Adrenal gland (tissue), 9 donors: ENCODE measurements at regions not wholly inside any gene's neighbourhood (a gene's known extent, or its start where the extent isn't known, plus 50 kb on each side); places are given as distances from the start of the nearest gene placed in this dataset.
A peak's percentile ranks its signal among the peaks of the same experiment; 100 is the strongest.

ENCODE experiments used
- DNase-seq, 7 donors: peaks; one replicate each; pipeline ENCODE4 v3.0.0-alpha.2; 2019 to 2020
- H3K27ac ChIP-seq, 5 donors: fragments of 200-600 bp; sonication (generic) in 4 of 5; 1 replicate in 3 of 5; 2 replicates in 2 of 5; pipeline versions ENCODE4 v1.5.1 to v1.8.0; 2016 to 2020; ENCODE audit warnings: mild to moderate bottlenecking in 1 of 5
- H3K27me3 ChIP-seq: fragments of 200-600 bp; 2 replicates; pipeline ENCODE4 v1.8.0; 2021
- H3K36me3 ChIP-seq, 2 donors: fragments of 200-600 bp; replicated peaks in 1 of 2; 1 replicate in 1 of 2; 2 replicates in 1 of 2; pipeline versions ENCODE4 v1.5.1 to v1.8.0; 2018 to 2022
- H3K4me1 ChIP-seq, 2 donors: fragments of 200-600 bp; replicated peaks in 1 of 2; 1 replicate in 1 of 2; 2 replicates in 1 of 2; pipeline versions ENCODE4 v1.5.1 to v1.8.0; 2018 to 2021
- H3K4me3 ChIP-seq, 4 donors: fragments of 200-600 bp; sonication (generic) in 3 of 4; one replicate each; pipeline ENCODE4 v1.5.1; 2016 to 2018
- H3K9me3 ChIP-seq, 3 donors: fragments of 200-600 bp; sonication (generic) in 1 of 3; replicated peaks in 1 of 3; 1 replicate in 2 of 3; 2 replicates in 1 of 3; pipeline versions ENCODE4 v1.5.1 to v1.8.0; 2016 to 2021
- POLR2A ChIP-seq, 2 donors: fragments of 450-650 bp; IDR thresholded peaks; one replicate each; pipeline ENCODE4 v1.6.1; 2017; ENCODE audit warnings: antibody characterized with exemption in 2 of 2, mild to moderate bottlenecking in 2 of 2, moderate library complexity in 1 of 2
- WGBS, 4 donors: extraction: QIAGEN DNeasy Blood & Tissue Kit in 2 of 4; methylation state at CpG; one replicate each; pipeline versions ENCODE4 v1.1.5 to v1.1.7; 2013 to 2017; 5-methylcytosine and 5-hydroxymethylcytosine counted together
- intact Hi-C, 2 donors: fragments of 100-400 bp; cut with DNase I; formaldehyde crosslinking; loops; one replicate each; pipeline versions ENCODE4 v1.14.1 to v1.15.0; 2022 to 2023
- TF ChIP-seq, protein P1 (sequence below), 6 experiments: fragments of 450-650 bp in 4 of 6; fragments of 200-600 bp in 2 of 6; sonication (generic) in 1 of 6; IDR thresholded peaks; 1 replicate in 5 of 6; 2 replicates in 1 of 6; pipeline versions ENCODE4 v1.5.1 to v1.8.0; 2016 to 2021; ENCODE audit warnings: antibody characterized with exemption in 6 of 6, mild to moderate bottlenecking in 2 of 6, moderate library complexity in 1 of 6
- donor health status: healthy with polysubstance abuse.
- donor health status: Bipolar disorder and iron deficiency.
- donor health status: DM: yes; HTN: yes; CAD: no.
- donor health status: DM: no; HTN: no; CAD: no.
- donor health status: DM: no; HTN: no; CAD: no.

DNA sequence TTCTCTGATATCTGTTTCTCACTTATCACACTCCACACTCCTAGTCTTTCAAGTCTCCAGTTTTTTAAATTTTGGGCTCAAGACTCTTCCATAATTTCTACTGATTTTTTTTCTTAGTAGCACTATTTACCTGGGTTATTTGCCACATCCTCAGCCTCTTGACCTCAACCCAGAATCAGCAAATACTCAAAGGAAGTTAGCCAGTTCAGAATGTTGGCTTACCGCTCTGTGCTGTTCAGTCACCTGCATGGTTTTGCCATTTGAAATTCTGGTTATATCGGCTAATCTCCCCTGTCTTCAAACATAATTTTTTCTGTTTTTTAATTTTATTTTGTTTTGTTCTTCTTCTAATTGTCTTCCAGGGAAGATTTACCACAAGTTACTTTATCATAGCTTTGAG, 412.6 kb downstream of the PTH2R start:
- Histone ChIP-seq H3K9me3 (no peaks in the 10 kb centered on the region), H3K27ac (no peak overlapping the region), H3K4me1 (no peaks in the 10 kb centered on the region), H3K36me3 (no peaks in the 10 kb centered on the region), H3K4me3 (no peak overlapping the region), H3K27me3 (no peaks in the 10 kb centered on the region)
- WGBS, 4 donors, result 81 to 91% (median 85%) methylated on average over 2 of the region's 2 CpGs
- intact Hi-C loops, result no loop called here
- DNase-seq, result no peak
- TF ChIP-seq POLR2A (IDR thresholded peaks at IDR 0.05), result no peak
- TF ChIP-seq, protein P1, sequence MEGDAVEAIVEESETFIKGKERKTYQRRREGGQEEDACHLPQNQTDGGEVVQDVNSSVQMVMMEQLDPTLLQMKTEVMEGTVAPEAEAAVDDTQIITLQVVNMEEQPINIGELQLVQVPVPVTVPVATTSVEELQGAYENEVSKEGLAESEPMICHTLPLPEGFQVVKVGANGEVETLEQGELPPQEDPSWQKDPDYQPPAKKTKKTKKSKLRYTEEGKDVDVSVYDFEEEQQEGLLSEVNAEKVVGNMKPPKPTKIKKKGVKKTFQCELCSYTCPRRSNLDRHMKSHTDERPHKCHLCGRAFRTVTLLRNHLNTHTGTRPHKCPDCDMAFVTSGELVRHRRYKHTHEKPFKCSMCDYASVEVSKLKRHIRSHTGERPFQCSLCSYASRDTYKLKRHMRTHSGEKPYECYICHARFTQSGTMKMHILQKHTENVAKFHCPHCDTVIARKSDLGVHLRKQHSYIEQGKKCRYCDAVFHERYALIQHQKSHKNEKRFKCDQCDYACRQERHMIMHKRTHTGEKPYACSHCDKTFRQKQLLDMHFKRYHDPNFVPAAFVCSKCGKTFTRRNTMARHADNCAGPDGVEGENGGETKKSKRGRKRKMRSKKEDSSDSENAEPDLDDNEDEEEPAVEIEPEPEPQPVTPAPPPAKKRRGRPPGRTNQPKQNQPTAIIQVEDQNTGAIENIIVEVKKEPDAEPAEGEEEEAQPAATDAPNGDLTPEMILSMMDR (IDR thresholded peaks at IDR 0.05), result no peak

DNA sequence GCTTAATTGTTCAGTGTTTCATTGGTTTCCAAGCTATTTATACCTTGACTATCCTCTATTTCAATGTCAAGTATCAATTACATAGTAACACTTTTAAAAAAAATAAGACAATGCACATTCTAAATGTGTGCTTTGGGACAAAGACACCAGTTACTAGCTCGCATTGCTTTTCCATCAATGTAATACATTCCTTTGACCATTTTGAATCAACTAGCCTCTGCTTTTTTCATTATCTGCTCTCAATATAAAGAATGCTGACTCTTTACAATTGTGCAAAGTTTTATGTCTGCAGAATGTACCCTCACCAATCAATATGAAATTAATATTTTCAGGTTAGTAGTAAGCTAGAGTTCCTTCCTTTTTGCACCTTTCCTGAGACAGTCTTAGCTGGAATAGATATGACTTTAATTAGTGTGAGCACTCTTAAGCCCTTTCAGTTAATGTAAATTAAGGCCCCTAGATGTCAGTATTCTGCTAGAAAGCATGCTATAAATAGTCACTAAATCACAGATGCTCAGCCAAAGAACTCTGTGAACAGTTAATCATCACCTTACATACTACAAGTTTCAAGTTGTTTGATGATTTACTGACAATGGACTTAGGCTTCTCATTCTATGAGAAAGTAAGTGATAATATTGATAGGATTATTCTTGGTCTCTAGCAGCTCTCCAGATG, 413.6 kb downstream of the PTH2R start:
- H3K27me3 ChIP-seq, result no peaks in the 10 kb centered on the region
- H3K4me3 ChIP-seq, result no peak overlapping the region
- TF ChIP-seq, protein P1 (IDR thresholded peaks at IDR 0.05), result peak in 4 of 6 experiments; percentile 18 to 38 (median 36)
- TF ChIP-seq POLR2A (IDR thresholded peaks at IDR 0.05), result no peak
- H3K4me1 ChIP-seq, result no peaks in the 10 kb centered on the region
- no peaks in the 10 kb centered on the region for H3K9me3 ChIP-seq
- WGBS, 4 donors, result 45 to 57% (median 49%) methylated on average over 1 of the region's 1 CpG
- no peak overlapping the region for H3K27ac ChIP-seq
- no peak for DNase-seq
- intact Hi-C loops, result no loop called here
- H3K36me3 ChIP-seq, result no peaks in the 10 kb centered on the region

DNA sequence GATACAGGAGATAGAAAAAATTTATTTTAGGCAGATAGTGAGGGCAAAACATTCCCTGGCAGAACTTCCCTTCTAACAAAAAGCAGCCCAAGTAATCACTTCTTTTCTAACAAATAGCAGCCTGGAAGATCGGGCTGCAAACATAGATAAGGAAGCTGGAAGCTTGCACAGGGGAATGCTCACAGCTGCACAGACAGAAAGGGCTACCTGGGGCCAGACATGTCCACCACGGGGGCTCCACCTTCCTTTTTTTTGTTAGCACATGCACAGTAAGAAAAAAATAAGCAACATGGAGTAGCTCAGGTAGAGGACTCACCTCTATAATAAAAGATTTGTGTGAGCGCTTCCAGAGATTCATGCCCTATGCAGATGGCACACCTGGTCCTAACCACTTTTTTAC, 420.5 kb downstream of the PTH2R start:
- 39 to 52% (median 45%) methylated on average over 3 of the region's 3 CpGs for WGBS, 4 donors
- DNase-seq, result no peak
- no peak overlapping the region for H3K4me3 ChIP-seq
- TF ChIP-seq, protein P1 (IDR thresholded peaks at IDR 0.05), result no peak
- TF ChIP-seq POLR2A (IDR thresholded peaks at IDR 0.05), result no peak
- intact Hi-C loops, result no loop called here
- H3K9me3 ChIP-seq, result no peaks in the 10 kb centered on the region
- H3K27ac ChIP-seq, result no peak overlapping the region
- no peaks in the 10 kb centered on the region for H3K36me3 ChIP-seq
- H3K4me1 ChIP-seq, result no peaks in the 10 kb centered on the region
- no peaks in the 10 kb centered on the region for H3K27me3 ChIP-seq

DNA sequence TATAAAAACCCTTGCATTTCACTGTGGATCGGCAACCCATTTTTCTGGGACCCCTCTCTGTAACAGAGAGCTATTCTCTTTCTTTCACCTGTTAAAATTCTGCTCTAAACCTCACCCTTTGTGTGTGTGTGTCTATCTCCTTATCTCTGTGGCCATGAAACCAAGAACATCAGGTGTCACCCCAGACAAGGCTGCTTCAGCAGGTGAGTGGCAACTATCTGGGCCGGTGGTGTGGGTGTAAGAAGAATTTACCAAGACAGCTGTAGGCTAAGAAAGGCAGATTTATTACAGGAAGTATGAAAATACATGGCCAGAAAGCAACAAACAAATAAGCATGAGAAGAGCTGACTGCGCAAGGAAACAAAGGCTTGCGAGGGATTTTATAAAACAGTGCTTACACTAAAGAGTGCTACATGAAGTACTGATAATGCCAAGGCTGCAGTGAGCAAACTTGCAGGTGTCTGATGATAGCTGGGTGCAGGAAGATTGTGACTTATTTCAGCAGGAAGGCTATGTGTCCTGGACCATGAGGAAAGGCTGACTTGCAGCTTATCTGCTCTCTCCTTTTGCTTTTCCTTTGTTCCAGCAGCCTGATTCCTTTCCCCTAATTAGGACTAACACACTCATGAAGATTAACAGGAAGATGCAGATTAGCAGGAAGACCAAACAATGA, 421.1 kb downstream of the PTH2R start:
- no peaks in the 10 kb centered on the region for H3K36me3 ChIP-seq
- H3K4me3 ChIP-seq, result no peak overlapping the region
- no peaks in the 10 kb centered on the region for H3K27me3 ChIP-seq
- no peaks in the 10 kb centered on the region for H3K4me1 ChIP-seq
- DNase-seq, result no peak
- no peak for TF ChIP-seq POLR2A (IDR thresholded peaks at IDR 0.05)
- TF ChIP-seq, protein P1 (IDR thresholded peaks at IDR 0.05), result no peak
- no peak overlapping the region for H3K27ac ChIP-seq
- WGBS, 4 donors, result 60 to 67% (median 64%) methylated on average over 4 of the region's 4 CpGs
- intact Hi-C loops, result no loop called here
- no peaks in the 10 kb centered on the region for H3K9me3 ChIP-seq
